Breast epithelium (tissue), 4 donors: ENCODE measurements at regions not wholly inside any gene's neighbourhood (a gene's known extent, or its start where the extent isn't known, plus 50 kb on each side); places are given as distances from the start of the nearest gene placed in this dataset.

ENCODE experiments used
- DNase-seq, 2 donors: peaks; one replicate each; pipeline ENCODE4 v3.0.0-alpha.2; 2019; ENCODE audit warnings: low spot score in 2 of 2
- H3K27ac ChIP-seq, 2 donors: fragments of 200-600 bp; sonication (generic) in 1 of 2; one replicate each; pipeline ENCODE4 v1.5.1; 2016 to 2019; ENCODE audit warnings: mild to moderate bottlenecking in 1 of 2
- H3K27me3 ChIP-seq, 2 donors: fragments of 200-600 bp; sonication (generic) in 1 of 2; one replicate each; pipeline versions ENCODE4 v1.5.1 to v1.6.0; 2017 to 2019; ENCODE audit warnings: control low read depth in 1 of 2, mild to moderate bottlenecking in 1 of 2
- H3K36me3 ChIP-seq: fragments of 200-600 bp; one replicate; pipeline ENCODE4 v1.5.1; 2019
- H3K4me1 ChIP-seq, 2 donors: fragments of 200-600 bp; sonication (generic); one replicate each; pipeline ENCODE4 v1.5.1; 2016 to 2019; ENCODE audit warnings: control low read depth in 1 of 2
- H3K4me3 ChIP-seq, 3 donors: fragments of 200-600 bp; sonication (generic); 1 replicate in 2 of 3; 2 replicates in 1 of 3; pipeline ENCODE4 v1.5.1; 2016 to 2019; ENCODE audit warnings: mild to moderate bottlenecking in 3 of 3, moderate library complexity in 2 of 3
- H3K9me3 ChIP-seq, 2 donors: fragments of 200-600 bp; sonication (generic) in 1 of 2; one replicate each; pipeline ENCODE4 v1.5.1; 2016 to 2019; ENCODE audit warnings: control low read depth in 1 of 2
- POLR2A ChIP-seq: fragments of 450-650 bp; IDR thresholded peaks from one replicate; pipeline ENCODE4 v1.6.1; 2016; ENCODE audit warnings: antibody characterized with exemption, mild to moderate bottlenecking, moderate library complexity
- POLR2AphosphoS5 ChIP-seq, 3 donors: sonication (generic); formaldehyde crosslinking; IDR thresholded peaks; one replicate each; pipeline ENCODE4 v1.6.1; 2017; ENCODE audit warnings: antibody characterized with exemption in 3 of 3
- intact Hi-C: fragments of 100-400 bp; cut with DNase I; formaldehyde crosslinking; loops from one replicate; pipeline ENCODE4 v1.15.1; 2023; ENCODE audit warnings: low total_unique reads
- TF ChIP-seq, protein P1 (sequence below), 3 donors: fragments of 450-650 bp; IDR thresholded peaks; one replicate each; pipeline ENCODE4 v1.5.1; 2016 to 2017; ENCODE audit warnings: antibody characterized with exemption in 3 of 3, mild to moderate bottlenecking in 3 of 3, moderate library complexity in 3 of 3

DNA sequence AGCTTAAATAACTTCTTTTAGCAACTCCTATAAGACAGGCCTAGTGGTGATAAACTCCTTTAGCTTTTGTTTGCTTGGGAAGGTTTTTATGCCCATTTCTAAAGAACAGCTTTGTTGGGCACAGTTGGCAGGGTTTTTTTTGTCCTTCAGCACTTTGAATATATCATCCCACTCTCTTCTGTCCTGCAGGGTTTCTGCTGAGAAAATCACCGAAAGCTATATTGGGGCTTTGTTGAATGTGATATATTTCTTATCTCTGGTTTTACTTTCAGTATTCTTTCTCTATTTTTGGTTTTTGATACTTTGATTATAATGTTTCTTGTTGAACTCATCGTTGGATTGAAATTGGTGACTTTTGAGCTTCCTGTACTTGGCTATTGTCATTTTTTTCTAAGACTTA lies 372.8 kb upstream of the ZC3H15 start:
- no peaks in the 10 kb centered on the region for H3K4me1 ChIP-seq
- H3K4me3 ChIP-seq, result no peak overlapping the region
- H3K9me3 ChIP-seq, result no peaks in the 10 kb centered on the region
- H3K27me3 ChIP-seq, result no peaks in the 10 kb centered on the region
- DNase-seq, result no peak
- H3K36me3 ChIP-seq, result no peaks in the 10 kb centered on the region
- TF ChIP-seq POLR2A, result no peak
- TF ChIP-seq POLR2AphosphoS5 (IDR thresholded peaks at IDR 0.05), result no peak
- TF ChIP-seq, protein P1, sequence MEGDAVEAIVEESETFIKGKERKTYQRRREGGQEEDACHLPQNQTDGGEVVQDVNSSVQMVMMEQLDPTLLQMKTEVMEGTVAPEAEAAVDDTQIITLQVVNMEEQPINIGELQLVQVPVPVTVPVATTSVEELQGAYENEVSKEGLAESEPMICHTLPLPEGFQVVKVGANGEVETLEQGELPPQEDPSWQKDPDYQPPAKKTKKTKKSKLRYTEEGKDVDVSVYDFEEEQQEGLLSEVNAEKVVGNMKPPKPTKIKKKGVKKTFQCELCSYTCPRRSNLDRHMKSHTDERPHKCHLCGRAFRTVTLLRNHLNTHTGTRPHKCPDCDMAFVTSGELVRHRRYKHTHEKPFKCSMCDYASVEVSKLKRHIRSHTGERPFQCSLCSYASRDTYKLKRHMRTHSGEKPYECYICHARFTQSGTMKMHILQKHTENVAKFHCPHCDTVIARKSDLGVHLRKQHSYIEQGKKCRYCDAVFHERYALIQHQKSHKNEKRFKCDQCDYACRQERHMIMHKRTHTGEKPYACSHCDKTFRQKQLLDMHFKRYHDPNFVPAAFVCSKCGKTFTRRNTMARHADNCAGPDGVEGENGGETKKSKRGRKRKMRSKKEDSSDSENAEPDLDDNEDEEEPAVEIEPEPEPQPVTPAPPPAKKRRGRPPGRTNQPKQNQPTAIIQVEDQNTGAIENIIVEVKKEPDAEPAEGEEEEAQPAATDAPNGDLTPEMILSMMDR (IDR thresholded peaks at IDR 0.05), result no peak
- no peak overlapping the region for H3K27ac ChIP-seq
- intact Hi-C loops, result no loop called here

DNA sequence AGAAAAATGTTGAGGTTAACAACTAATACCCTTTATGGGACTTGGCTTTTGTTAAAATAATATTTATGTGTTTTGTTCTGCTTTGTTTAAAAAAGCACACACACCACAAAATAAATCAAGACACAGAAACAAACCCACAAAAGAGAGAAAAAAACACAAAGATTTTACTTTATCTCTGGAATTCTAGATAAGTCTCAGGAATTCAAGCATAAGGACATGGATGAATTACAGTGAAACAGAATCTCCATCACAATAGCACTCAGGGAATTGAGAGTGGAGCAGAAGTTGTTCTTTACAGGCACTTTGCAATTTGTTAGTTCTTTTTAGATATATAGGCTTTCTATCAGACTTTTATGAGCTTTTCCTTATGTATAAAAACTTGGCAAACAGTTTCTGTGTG lies 360.9 kb upstream of the ZC3H15 start:
- DNase-seq, result no peak
- intact Hi-C loops, result no loop called here
- Histone ChIP-seq H3K36me3 (no peaks in the 10 kb centered on the region), H3K9me3 (no peaks in the 10 kb centered on the region), H3K27me3 (no peaks in the 10 kb centered on the region), H3K27ac (no peak overlapping the region), H3K4me1 (no peaks in the 10 kb centered on the region), H3K4me3 (no peak overlapping the region)
- TF ChIP-seq, protein P1 (IDR thresholded peaks at IDR 0.05), result no peak
- no peak for TF ChIP-seq POLR2AphosphoS5 (IDR thresholded peaks at IDR 0.05)
- TF ChIP-seq POLR2A, result no peak

DNA sequence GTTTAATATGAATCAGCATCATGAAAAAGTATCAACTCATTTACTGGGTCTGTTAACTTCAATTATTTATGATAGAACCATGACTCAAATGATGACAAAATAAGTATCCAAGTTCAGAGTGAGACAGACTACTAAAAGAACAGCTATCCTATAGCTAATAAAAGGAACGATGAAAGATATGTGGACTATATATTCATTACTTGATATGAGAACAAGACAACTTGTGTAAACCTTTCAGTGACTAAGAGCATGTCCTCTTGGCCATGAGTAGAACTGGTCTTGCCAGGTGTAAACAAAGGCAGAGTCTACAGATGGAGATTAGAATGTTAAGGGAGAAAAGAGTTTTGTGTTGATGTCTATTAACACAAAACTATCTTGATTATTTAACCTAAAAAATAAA lies 360.4 kb upstream of the ZC3H15 start:
- DNase-seq, result no peak
- no peak for TF ChIP-seq POLR2AphosphoS5 (IDR thresholded peaks at IDR 0.05)
- TF ChIP-seq, protein P1 (IDR thresholded peaks at IDR 0.05), result no peak
- no peak for TF ChIP-seq POLR2A
- Histone ChIP-seq H3K4me3 (no peak overlapping the region), H3K9me3 (no peaks in the 10 kb centered on the region), H3K36me3 (no peaks in the 10 kb centered on the region), H3K27me3 (no peaks in the 10 kb centered on the region), H3K4me1 (no peaks in the 10 kb centered on the region), H3K27ac (no peak overlapping the region)
- intact Hi-C loops, result no loop called here

DNA sequence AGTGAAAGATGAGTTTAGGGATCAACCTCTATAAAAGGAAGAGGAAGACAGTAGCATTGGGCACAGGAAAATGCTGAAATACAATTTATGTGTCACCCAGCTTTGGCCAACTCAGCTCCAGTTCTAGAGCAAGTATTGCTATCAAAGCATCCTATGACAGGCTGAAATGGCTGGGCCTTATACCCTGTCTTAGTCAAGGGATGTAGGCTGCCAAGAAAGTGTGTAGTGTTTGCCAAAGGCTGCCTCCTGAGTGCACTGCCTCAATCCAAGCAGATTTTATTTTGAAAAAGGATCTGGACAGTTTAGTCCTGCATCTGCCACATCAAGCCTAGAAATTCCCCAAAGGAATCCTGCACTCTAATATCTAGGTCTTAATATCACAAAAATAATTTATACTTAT lies 359.9 kb upstream of the ZC3H15 start:
- Histone ChIP-seq H3K27ac (no peak overlapping the region), H3K4me3 (no peak overlapping the region), H3K27me3 (no peaks in the 10 kb centered on the region), H3K9me3 (no peaks in the 10 kb centered on the region), H3K4me1 (no peaks in the 10 kb centered on the region), H3K36me3 (no peaks in the 10 kb centered on the region)
- intact Hi-C loops, result no loop called here
- TF ChIP-seq, protein P1 (IDR thresholded peaks at IDR 0.05), result no peak
- TF ChIP-seq POLR2A, result no peak
- TF ChIP-seq POLR2AphosphoS5 (IDR thresholded peaks at IDR 0.05), result no peak
- DNase-seq, result no peak

DNA sequence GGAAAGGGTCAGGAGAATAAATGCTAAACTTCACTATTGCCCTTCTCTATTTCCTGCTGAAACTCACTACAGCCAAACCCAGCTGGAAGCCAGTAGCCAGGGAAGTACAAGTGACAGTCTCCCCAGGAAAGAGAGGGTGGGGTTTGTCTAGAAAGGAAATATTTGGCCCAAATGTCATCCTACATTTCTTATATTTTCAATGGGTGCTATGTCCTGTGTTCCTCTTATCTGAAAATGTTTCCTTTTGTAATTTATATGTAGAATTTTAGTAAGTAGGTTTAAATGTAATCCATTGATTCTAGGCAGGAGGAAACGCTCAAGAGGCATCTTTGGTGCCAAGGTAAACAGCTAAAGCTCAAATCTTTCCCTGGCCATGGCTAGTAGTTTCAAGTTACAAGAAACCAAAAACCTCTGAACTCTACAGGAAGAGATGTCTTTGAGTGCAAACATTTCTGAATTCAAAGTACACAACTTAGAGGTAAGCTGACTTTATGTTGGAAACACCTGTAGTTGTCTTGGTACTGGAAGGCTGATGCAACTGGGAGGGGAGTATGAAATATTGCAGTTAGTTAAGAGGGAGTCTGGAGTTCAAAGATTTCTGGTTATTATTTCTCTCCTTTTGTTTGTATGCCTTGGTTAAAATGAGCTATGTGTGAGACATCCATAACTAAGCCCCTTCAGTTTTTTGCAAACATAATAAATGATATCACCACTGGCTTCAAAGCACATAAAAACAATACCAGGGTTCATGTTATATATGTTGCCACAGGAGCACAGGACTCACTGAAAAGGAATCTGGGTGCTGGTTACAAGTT lies 356.1 kb upstream of the ZC3H15 start:
- intact Hi-C loops, result no loop called here
- no peak overlapping the region for H3K4me3 ChIP-seq

More for the DNA sequence above, 356.1 kb upstream of the ZC3H15 start:
- TF ChIP-seq POLR2AphosphoS5 (IDR thresholded peaks at IDR 0.05), result no peak
- TF ChIP-seq POLR2A, result no peak
- TF ChIP-seq, protein P1 (IDR thresholded peaks at IDR 0.05), result no peak
- Histone ChIP-seq H3K4me1 (no peaks in the 10 kb centered on the region), H3K27ac (no peak overlapping the region), H3K27me3 (no peaks in the 10 kb centered on the region), H3K9me3 (no peaks in the 10 kb centered on the region), H3K36me3 (no peaks in the 10 kb centered on the region)
- no peak for DNase-seq
